ENCODE measurements at regions not wholly inside any gene's neighbourhood (a gene's known extent, or its start where the extent isn't known, plus 50 kb on each side); places are given as distances from the start of the nearest gene placed in this dataset.

DNA sequence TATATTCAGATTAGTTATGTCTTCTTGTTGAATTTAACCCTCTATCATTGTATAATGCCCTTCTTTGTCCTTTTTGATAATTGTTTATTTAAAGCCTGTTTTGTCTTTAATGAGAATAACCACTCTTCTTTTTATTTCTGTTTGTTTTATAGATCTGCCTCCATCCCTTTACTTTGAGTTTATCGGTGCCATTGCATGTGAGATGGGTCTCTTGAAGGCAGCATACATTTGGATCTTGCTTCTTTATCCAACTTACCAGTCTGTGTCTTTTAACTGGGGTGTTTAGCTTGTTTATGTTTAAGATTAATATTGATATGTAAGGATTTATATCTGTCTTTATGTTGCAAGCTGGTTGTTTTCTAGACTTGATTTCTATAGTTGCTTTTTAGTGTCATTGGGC lies 115.8 kb downstream of the RTL3 start:
- Histone ChIP-seq H3F3A (ENCODE audit: control insufficient read depth, insufficient read depth) (no peaks in the 10 kb centered on the region), H3K79me2 (ENCODE audit: control insufficient read depth, low read length) (no peaks in the 10 kb centered on the region)
- TF ChIP-seq, protein P1, sequence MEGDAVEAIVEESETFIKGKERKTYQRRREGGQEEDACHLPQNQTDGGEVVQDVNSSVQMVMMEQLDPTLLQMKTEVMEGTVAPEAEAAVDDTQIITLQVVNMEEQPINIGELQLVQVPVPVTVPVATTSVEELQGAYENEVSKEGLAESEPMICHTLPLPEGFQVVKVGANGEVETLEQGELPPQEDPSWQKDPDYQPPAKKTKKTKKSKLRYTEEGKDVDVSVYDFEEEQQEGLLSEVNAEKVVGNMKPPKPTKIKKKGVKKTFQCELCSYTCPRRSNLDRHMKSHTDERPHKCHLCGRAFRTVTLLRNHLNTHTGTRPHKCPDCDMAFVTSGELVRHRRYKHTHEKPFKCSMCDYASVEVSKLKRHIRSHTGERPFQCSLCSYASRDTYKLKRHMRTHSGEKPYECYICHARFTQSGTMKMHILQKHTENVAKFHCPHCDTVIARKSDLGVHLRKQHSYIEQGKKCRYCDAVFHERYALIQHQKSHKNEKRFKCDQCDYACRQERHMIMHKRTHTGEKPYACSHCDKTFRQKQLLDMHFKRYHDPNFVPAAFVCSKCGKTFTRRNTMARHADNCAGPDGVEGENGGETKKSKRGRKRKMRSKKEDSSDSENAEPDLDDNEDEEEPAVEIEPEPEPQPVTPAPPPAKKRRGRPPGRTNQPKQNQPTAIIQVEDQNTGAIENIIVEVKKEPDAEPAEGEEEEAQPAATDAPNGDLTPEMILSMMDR (IDR thresholded peaks at IDR 0.05; ENCODE audit: low read depth, low read length, poor library complexity, severe bottlenecking), result no peak
- no peak for TF ChIP-seq EZH2phosphoT487 (IDR thresholded peaks at IDR 0.05; ENCODE audit: borderline replicate concordance, low read length)

DNA sequence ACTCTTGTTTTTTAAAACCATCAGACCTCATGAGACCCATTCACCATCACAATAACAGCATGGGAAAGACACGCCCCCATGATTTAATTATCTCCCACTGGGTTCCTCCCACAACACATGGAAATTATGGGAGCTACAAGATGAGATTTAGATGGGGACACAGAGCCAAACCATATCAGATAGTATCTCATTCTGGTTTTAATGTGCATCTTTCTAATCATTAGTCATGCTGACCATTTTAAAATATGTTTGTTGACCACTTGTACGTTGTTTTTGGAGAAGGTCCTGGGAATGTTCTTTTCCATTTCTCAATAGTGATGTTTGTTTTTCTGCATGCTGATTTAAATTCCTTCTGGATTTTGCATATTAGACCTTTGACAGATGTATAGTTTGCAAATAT lies 119.0 kb downstream of the RTL3 start:
- no peaks in the 10 kb centered on the region for H3K9me2 ChIP-seq (replicated peaks; ENCODE audit: control insufficient read depth, low read length)
- H3K79me2 ChIP-seq (ENCODE audit: control insufficient read depth, low read length), result no peaks in the 10 kb centered on the region
- H3K4me2 ChIP-seq (ENCODE audit: low read length), result no peak overlapping the region
- H3K27ac ChIP-seq (ENCODE audit: low read depth, low read length), result no peak overlapping the region
- no peaks in the 10 kb centered on the region for H3F3A ChIP-seq (ENCODE audit: control insufficient read depth, insufficient read depth)
- H3K27me3 ChIP-seq (ENCODE audit: control insufficient read depth, low read length), result no peaks in the 10 kb centered on the region
- H4K20me1 ChIP-seq (ENCODE audit: control insufficient read depth, insufficient read depth, low read depth, low read length), result no peaks in the 10 kb centered on the region
- H3K36me3 ChIP-seq (ENCODE audit: control insufficient read depth, low read length), result no peaks in the 10 kb centered on the region
- H3K9me3 ChIP-seq (ENCODE audit: control insufficient read depth, insufficient read depth, low read length), result no peaks in the 10 kb centered on the region
- no peak overlapping the region for H3K4me3 ChIP-seq (ENCODE audit: low read length)
- no peaks in the 10 kb centered on the region for H3K4me1 ChIP-seq (ENCODE audit: control insufficient read depth, low read length)
- no peak for TF ChIP-seq EZH2phosphoT487 (IDR thresholded peaks at IDR 0.05; ENCODE audit: borderline replicate concordance, low read length)
- TF ChIP-seq, protein P1 (IDR thresholded peaks at IDR 0.05; ENCODE audit: low read depth, low read length, poor library complexity, severe bottlenecking), result no peak

More for the DNA sequence above, 115.8 kb downstream of the RTL3 start:
- no peak overlapping the region for H3K4me2 ChIP-seq (ENCODE audit: low read length)
- H3K9me3 ChIP-seq (ENCODE audit: control insufficient read depth, insufficient read depth, low read length), result no peaks in the 10 kb centered on the region
- no peaks in the 10 kb centered on the region for H3K27me3 ChIP-seq (ENCODE audit: control insufficient read depth, low read length)
- no peaks in the 10 kb centered on the region for H4K20me1 ChIP-seq (ENCODE audit: control insufficient read depth, insufficient read depth, low read depth, low read length)
- H3K9me2 ChIP-seq (replicated peaks; ENCODE audit: control insufficient read depth, low read length), result no peaks in the 10 kb centered on the region
- no peak overlapping the region for H3K4me3 ChIP-seq (ENCODE audit: low read length)
- H3K27ac ChIP-seq (ENCODE audit: low read depth, low read length), result no peak overlapping the region
- no peaks in the 10 kb centered on the region for H3K36me3 ChIP-seq (ENCODE audit: control insufficient read depth, low read length)
- H3K4me1 ChIP-seq (ENCODE audit: control insufficient read depth, low read length), result no peaks in the 10 kb centered on the region

DNA sequence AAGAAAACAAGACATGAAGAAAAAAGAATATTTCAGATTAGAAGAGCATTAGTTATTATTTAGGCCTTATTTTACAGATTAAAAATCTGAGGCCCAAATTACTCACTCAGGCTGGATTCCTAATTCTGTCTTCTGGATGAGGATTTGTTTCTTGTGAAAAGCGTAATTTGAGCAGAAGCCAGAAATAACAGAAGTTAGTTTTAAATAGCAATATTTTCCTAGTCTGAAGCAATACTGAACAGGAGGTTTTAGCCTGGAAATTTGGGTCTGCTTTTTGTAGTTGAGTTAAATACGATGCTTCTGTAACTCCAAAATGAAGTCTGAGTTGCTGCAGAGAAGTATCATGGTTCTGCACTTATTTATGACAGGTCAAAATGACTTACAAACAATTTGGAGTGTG lies 124.9 kb downstream of the RTL3 start:
- H3K9me3 ChIP-seq (ENCODE audit: control insufficient read depth, insufficient read depth, low read length), result no peaks in the 10 kb centered on the region
- no peak overlapping the region for H3K4me2 ChIP-seq (ENCODE audit: low read length)
- TF ChIP-seq, protein P1 (IDR thresholded peaks at IDR 0.05; ENCODE audit: low read depth, low read length, poor library complexity, severe bottlenecking), result no peak
- TF ChIP-seq EZH2phosphoT487 (IDR thresholded peaks at IDR 0.05; ENCODE audit: borderline replicate concordance, low read length), result no peak
- no peaks in the 10 kb centered on the region for H3K79me2 ChIP-seq (ENCODE audit: control insufficient read depth, low read length)
- no peaks in the 10 kb centered on the region for H3K9me2 ChIP-seq (replicated peaks; ENCODE audit: control insufficient read depth, low read length)
- no peak overlapping the region for H3K4me3 ChIP-seq (ENCODE audit: low read length)
- no peak overlapping the region for H3K27ac ChIP-seq (ENCODE audit: low read depth, low read length)
- H3K4me1 ChIP-seq (ENCODE audit: control insufficient read depth, low read length), result no peaks in the 10 kb centered on the region
- no peaks in the 10 kb centered on the region for H3K27me3 ChIP-seq (ENCODE audit: control insufficient read depth, low read length)
- no peaks in the 10 kb centered on the region for H3K36me3 ChIP-seq (ENCODE audit: control insufficient read depth, low read length)
- H4K20me1 ChIP-seq (ENCODE audit: control insufficient read depth, insufficient read depth, low read depth, low read length), result no peaks in the 10 kb centered on the region
- no peaks in the 10 kb centered on the region for H3F3A ChIP-seq (ENCODE audit: control insufficient read depth, insufficient read depth)

DNA sequence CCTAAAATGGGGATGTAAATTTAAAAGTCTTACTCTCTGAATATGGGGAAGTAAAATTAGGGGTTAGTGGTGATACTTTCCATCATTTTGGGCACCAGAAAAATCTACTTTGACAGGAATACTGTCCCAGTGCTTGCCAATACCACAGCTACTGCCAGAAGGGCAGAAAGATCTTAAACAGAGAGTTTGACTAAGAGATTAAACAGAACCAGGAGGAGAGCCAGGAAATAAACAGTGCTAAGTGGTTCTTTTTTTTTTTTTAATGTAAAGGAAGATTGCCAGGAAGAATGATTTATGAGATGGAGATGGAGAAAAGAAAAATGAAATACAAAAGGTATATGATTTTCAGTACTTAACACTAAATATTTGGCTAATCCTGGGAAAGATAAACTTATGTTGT lies 126.8 kb downstream of the RTL3 start:
- H3K27ac ChIP-seq (ENCODE audit: low read depth, low read length), result no peak overlapping the region
- no peaks in the 10 kb centered on the region for H3K9me2 ChIP-seq (replicated peaks; ENCODE audit: control insufficient read depth, low read length)
- H4K20me1 ChIP-seq (ENCODE audit: control insufficient read depth, insufficient read depth, low read depth, low read length), result no peaks in the 10 kb centered on the region
- H3K27me3 ChIP-seq (ENCODE audit: control insufficient read depth, low read length), result no peaks in the 10 kb centered on the region
- H3K36me3 ChIP-seq (ENCODE audit: control insufficient read depth, low read length), result no peaks in the 10 kb centered on the region
- TF ChIP-seq, protein P1 (IDR thresholded peaks at IDR 0.05; ENCODE audit: low read depth, low read length, poor library complexity, severe bottlenecking), result no peak
- no peaks in the 10 kb centered on the region for H3K9me3 ChIP-seq (ENCODE audit: control insufficient read depth, insufficient read depth, low read length)
- no peak overlapping the region for H3K4me2 ChIP-seq (ENCODE audit: low read length)
- no peaks in the 10 kb centered on the region for H3F3A ChIP-seq (ENCODE audit: control insufficient read depth, insufficient read depth)
- no peak overlapping the region for H3K4me3 ChIP-seq (ENCODE audit: low read length)
- no peaks in the 10 kb centered on the region for H3K4me1 ChIP-seq (ENCODE audit: control insufficient read depth, low read length)
- H3K79me2 ChIP-seq (ENCODE audit: control insufficient read depth, low read length), result no peaks in the 10 kb centered on the region

Data from DOHH2 (cell line).